Uterus (tissue), 3 donors: ENCODE measurements at regions not wholly inside any gene's neighbourhood (a gene's known extent, or its start where the extent isn't known, plus 50 kb on each side); places are given as distances from the start of the nearest gene placed in this dataset.

Experiments used
- DNase-seq, 2 donors: peaks; one replicate each; pipeline ENCODE4 v3.0.0-alpha.2; 2019 to 2020
- H3K27ac ChIP-seq, 2 donors: fragments of 200-600 bp; sonication (generic); 1 replicate in 1 of 2; 2 replicates in 1 of 2; pipeline ENCODE4 v1.5.1; 2016 to 2018
- H3K27me3 ChIP-seq, 2 donors: fragments of 200-600 bp; sonication (generic); one replicate each; pipeline ENCODE4 v1.5.1; 2018 to 2019; ENCODE audit warnings: control low read depth in 1 of 2
- H3K36me3 ChIP-seq, 2 donors: fragments of 200-600 bp; sonication (generic); one replicate each; pipeline ENCODE4 v1.5.1; 2019; ENCODE audit warnings: control low read depth in 1 of 2
- H3K4me1 ChIP-seq, 2 donors: fragments of 200-600 bp; sonication (generic); one replicate each; pipeline ENCODE4 v1.5.1; 2018 to 2019; ENCODE audit warnings: control low read depth in 1 of 2
- H3K4me3 ChIP-seq, 2 donors: fragments of 200-600 bp; sonication (generic); 1 replicate in 1 of 2; 2 replicates in 1 of 2; pipeline ENCODE4 v1.5.1; 2018 to 2019; ENCODE audit warnings: mild to moderate bottlenecking in 1 of 2
- H3K9me3 ChIP-seq, 2 donors: fragments of 200-600 bp; sonication (generic); one replicate each; pipeline ENCODE4 v1.5.1; 2019; ENCODE audit warnings: control low read depth in 1 of 2
- CTCF ChIP-seq, 4 experiments: fragments of 200-600 bp in 2 of 4; fragments of 450-650 bp in 2 of 4; sonication (generic) in 2 of 4; IDR thresholded peaks; one replicate each; pipeline ENCODE4 v1.5.1; 2016 to 2019; ENCODE audit warnings: antibody characterized with exemption in 4 of 4, mild to moderate bottlenecking in 2 of 4, moderate library complexity in 1 of 4
- POLR2A ChIP-seq, 2 donors: fragments of 450-650 bp; IDR thresholded peaks; one replicate each; pipeline ENCODE4 v1.6.1; 2016; ENCODE audit warnings: antibody characterized with exemption in 2 of 2, mild to moderate bottlenecking in 1 of 2, moderate library complexity in 1 of 2
- intact Hi-C: fragments of 100-400 bp; cut with DNase I; formaldehyde crosslinking; loops from one replicate; pipeline ENCODE4 v1.15.1; 2023; ENCODE audit warnings: low total_unique reads
- donor health status: DM: yes; HTN: yes; CAD: no.

- DNase-seq: no peak
- H3K4me3 ChIP-seq: no peak overlapping the region
- no peaks in the 10 kb centered on the region for H3K4me1 ChIP-seq
- intact Hi-C loops: no loop called here
- no peaks in the 10 kb centered on the region for H3K27me3 ChIP-seq
- no peak for TF ChIP-seq POLR2A (IDR thresholded peaks at IDR 0.05)
- no peak for TF ChIP-seq CTCF (IDR thresholded peaks at IDR 0.05)
- H3K27ac ChIP-seq: peak overlapping the region; percentile 39 to 54
- H3K9me3 ChIP-seq: no peaks in the 10 kb centered on the region
- no peaks in the 10 kb centered on the region for H3K36me3 ChIP-seq
Observed at GRCh38 chr12:19741132-19741489, 301.8 kb downstream of the AEBP2 start.

- DNase-seq: no peak
- Histone ChIP-seq H3K36me3 (no peaks in the 10 kb centered on the region), H3K4me1 (no peaks in the 10 kb centered on the region), H3K4me3 (no peak overlapping the region), H3K9me3 (no peaks in the 10 kb centered on the region), H3K27ac (peak overlapping the region in 1 of 2 donors; percentile 53), H3K27me3 (no peaks in the 10 kb centered on the region)
- intact Hi-C loops: no loop called here
- no peak for TF ChIP-seq POLR2A (IDR thresholded peaks at IDR 0.05)
- no peak for TF ChIP-seq CTCF (IDR thresholded peaks at IDR 0.05)
Observed at GRCh38 chr12:19744705-19745218, 305.5 kb downstream of the AEBP2 start.

GRCh38 chr12:19746471-19746870 is 307.2 kb downstream of the AEBP2 start:
- no peak overlapping the region for H3K27ac ChIP-seq
- intact Hi-C loops: no loop called here
- H3K27me3 ChIP-seq: no peaks in the 10 kb centered on the region
- H3K4me1 ChIP-seq: no peaks in the 10 kb centered on the region
- H3K36me3 ChIP-seq: no peaks in the 10 kb centered on the region
- no peak overlapping the region for H3K4me3 ChIP-seq
- no peaks in the 10 kb centered on the region for H3K9me3 ChIP-seq
- TF ChIP-seq POLR2A (IDR thresholded peaks at IDR 0.05): no peak
- DNase-seq: no peak

GRCh38 chr12:19749906-19750574 is 310.7 kb downstream of the AEBP2 start:
- H3K4me1 ChIP-seq: no peaks in the 10 kb centered on the region
- H3K4me3 ChIP-seq: no peak overlapping the region
- intact Hi-C loops: no loop called here
- no peaks in the 10 kb centered on the region for H3K27me3 ChIP-seq
- TF ChIP-seq POLR2A (IDR thresholded peaks at IDR 0.05) (no peak), CTCF (IDR thresholded peaks at IDR 0.05) (no peak)
- no peaks in the 10 kb centered on the region for H3K36me3 ChIP-seq
- no peaks in the 10 kb centered on the region for H3K9me3 ChIP-seq
- no peak for DNase-seq
- H3K27ac ChIP-seq: no peak overlapping the region

GRCh38 chr12:19751078-19751477 is 311.8 kb downstream of the AEBP2 start:
- Histone ChIP-seq H3K4me3 (no peak overlapping the region), H3K36me3 (no peaks in the 10 kb centered on the region), H3K27me3 (no peaks in the 10 kb centered on the region), H3K27ac (no peak overlapping the region), H3K9me3 (no peaks in the 10 kb centered on the region), H3K4me1 (no peaks in the 10 kb centered on the region)
- no peak for TF ChIP-seq CTCF (IDR thresholded peaks at IDR 0.05)
- no peak for TF ChIP-seq POLR2A (IDR thresholded peaks at IDR 0.05)
- no peak for DNase-seq
- intact Hi-C loops: no loop called here
